HepG2 (cell line): ENCODE measurements at regions not wholly inside any gene's neighbourhood (a gene's known extent, or its start where the extent isn't known, plus 50 kb on each side); places are given as distances from the start of the nearest gene placed in this dataset.

Experiments
- ATAC-seq: fragments of 200-7000 bp; cut with Tn5 transposase; 3 replicates; pipeline ENCODE4 v1.9.1; 2020; ENCODE audit warnings: mild to moderate bottlenecking, moderate library complexity
- BruUV-seq: library from RNA; stranded (reverse); fragments of 400-500 nt; replicated peaks from 2 replicates; lab custom pipeline; 2021; lab: Mats Ljungman, UMichigan
- CTCF ChIA-PET: fragments of 300-600 bp; formaldehyde crosslinking; extraction: SDS; loops from one replicate; lab custom pipeline; 2021; ENCODE audit warnings: low total read pairs, inconsistent platforms, low intra/inter-chr PET ratio; lab: Yijun Ruan, JAX
- POLR2A ChIA-PET: fragments of 350-600 bp; sonication (Branson Sonifier 250); formaldehyde crosslinking; loops from one replicate; lab custom pipeline; 2020; ENCODE audit warnings: antibody characterized with exemption, inconsistent platforms; lab: Yijun Ruan, JAX
- DNase-seq: peaks from one replicate; pipeline ENCODE4 v3.0.0-alpha.2; 2015; ENCODE audit warnings: low spot score
- FAIRE-seq: peaks from 3 replicates; lab custom pipeline; 2011; peaks lifted over from hg19 to GRCh38; lab: Jason Lieb, UNC
- H2AFZ ChIP-seq: one replicate; pipeline ENCODE4 v1.6.1; 2011; ENCODE audit warnings: low read length, inconsistent platforms
- H3K27ac ChIP-seq: fragments of 300-600 bp; 3 replicates; pipeline ENCODE4 v1.8.0; 2011; ENCODE audit warnings: mixed run types, mild to moderate bottlenecking, mixed read lengths, low read length, inconsistent platforms; ENCODE audit not compliant: insufficient read depth; ENCODE audit errors: extremely low read length
- H3K27me3 ChIP-seq, 2 experiments: fragments of 200-600 bp in 1 of 2; 2 replicates in 1 of 2; 3 replicates in 1 of 2; pipeline versions ENCODE4 v1.6.0 to v1.8.0; 2011; ENCODE audit warnings: low read length in 2 of 2, mild to moderate bottlenecking in 2 of 2, moderate library complexity in 2 of 2, inconsistent platforms in 1 of 2; ENCODE audit not compliant: insufficient read depth in 2 of 2, control insufficient read depth in 1 of 2
- H3K36me3 ChIP-seq, 2 experiments: fragments of 200-600 bp in 1 of 2; replicated peaks in 1 of 2; 2 replicates in 1 of 2; 3 replicates in 1 of 2; pipeline versions ENCODE4 v1.5.1 to v1.8.0; 2011; ENCODE audit warnings: low read length in 2 of 2, inconsistent platforms in 1 of 2; ENCODE audit not compliant: insufficient read depth in 2 of 2, control insufficient read depth in 1 of 2
- H3K4me1 ChIP-seq: 2 replicates; pipeline ENCODE4 v1.5.1; 2012; ENCODE audit warnings: low read length, inconsistent platforms; ENCODE audit not compliant: insufficient read depth
- H3K4me2 ChIP-seq: 2 replicates; pipeline ENCODE4 v1.6.0; 2011; ENCODE audit warnings: low read depth, low read length, inconsistent platforms
- H3K4me3 ChIP-seq, 3 experiments: fragments of 200-600 bp in 1 of 3; sonication (generic), shearing (Covaris generic) in 1 of 3; replicated peaks in 1 of 3; 2 replicates each; pipeline ENCODE4 v1.5.1; 2011 to 2016; ENCODE audit warnings: low read length in 3 of 3, inconsistent platforms in 2 of 3, low read depth in 2 of 3, mild to moderate bottlenecking in 2 of 3, control low read depth in 1 of 3, mixed read lengths in 1 of 3; ENCODE audit not compliant: insufficient read depth in 1 of 3
- H3K79me2 ChIP-seq: one replicate; pipeline ENCODE4 v1.6.1; 2011; ENCODE audit warnings: low read length, inconsistent platforms; ENCODE audit not compliant: insufficient read depth
- H3K9ac ChIP-seq: 2 replicates; pipeline ENCODE4 v1.6.0; 2011; ENCODE audit warnings: mild to moderate bottlenecking, low read depth, low read length, inconsistent platforms; ENCODE audit not compliant: insufficient read depth
- H3K9me3 ChIP-seq: 2 replicates; pipeline ENCODE4 v1.5.1; 2012; ENCODE audit warnings: mild to moderate bottlenecking, low read length
- H4K20me1 ChIP-seq: 2 replicates; pipeline ENCODE4 v1.6.0; 2011; ENCODE audit warnings: inconsistent platforms, mild to moderate bottlenecking, low read length, moderate library complexity; ENCODE audit not compliant: insufficient read depth
- ARNT ChIP-seq: fragments of 450-650 bp; IDR thresholded peaks from 2 replicates; pipeline ENCODE4 v1.6.1; 2017
- CEBPB ChIP-seq: IDR thresholded peaks from 2 replicates; pipeline ENCODE4 v1.6.1; 2011; ENCODE audit warnings: low read depth, low read length, improper control_type of control experiment, borderline replicate concordance
- CEBPG ChIP-seq: IDR thresholded peaks from 2 replicates; pipeline ENCODE4 v1.6.1; 2016
- DRAP1 ChIP-seq: IDR thresholded peaks from 2 replicates; pipeline ENCODE4 v1.6.1; 2016; ENCODE audit warnings: missing genetic modification reagents, missing compliant biosample characterization
- FUBP1 ChIP-seq: sonication (generic); formaldehyde crosslinking; IDR thresholded peaks from 2 replicates; pipeline ENCODE4 v1.5.1; 2020; ENCODE audit warnings: missing genetic modification reagents, mild to moderate bottlenecking, borderline replicate concordance
- GATAD1 ChIP-seq: IDR thresholded peaks from 2 replicates; pipeline ENCODE4 v1.6.1; 2016; ENCODE audit warnings: missing genetic modification reagents, missing compliant biosample characterization
- HDAC2 ChIP-seq: sonication (generic); formaldehyde crosslinking; IDR thresholded peaks from 2 replicates; pipeline ENCODE4 v1.4.0; 2020; ENCODE audit warnings: missing genetic modification reagents
- HNF4A ChIP-seq: sonication (generic); formaldehyde crosslinking; IDR thresholded peaks from 2 replicates; pipeline ENCODE4 v1.4.0; 2020; ENCODE audit warnings: missing genetic modification reagents
- KDM5B ChIP-seq: sonication (generic); formaldehyde crosslinking; IDR thresholded peaks from 2 replicates; pipeline ENCODE4 v1.4.0; 2020; ENCODE audit warnings: missing genetic modification reagents, mild to moderate bottlenecking, borderline replicate concordance
- KLF6 ChIP-seq: IDR thresholded peaks from 2 replicates; pipeline ENCODE4 v1.8.0; 2016; ENCODE audit warnings: missing biosample characterization, missing genetic modification reagents
- RELA ChIP-seq: sonication (generic); formaldehyde crosslinking; IDR thresholded peaks from 2 replicates; pipeline ENCODE4 v1.4.0; 2020; ENCODE audit warnings: missing genetic modification reagents
- SRF ChIP-seq: IDR thresholded peaks from 2 replicates; pipeline ENCODE4 v1.6.1; 2011; ENCODE audit warnings: mild to moderate bottlenecking, low read depth, low read length, moderate library complexity
- ZNF747 ChIP-seq: sonication (generic); formaldehyde crosslinking; IDR thresholded peaks from 2 replicates; pipeline ENCODE4 v1.8.1; 2023; ENCODE audit warnings: missing genetic modification reagents, mild to moderate bottlenecking, borderline replicate concordance
- WGBS: methylation state at CpG from one replicate; pipeline ENCODE4 v1.1.6; 2017; ENCODE audit warnings: low lambda C conversion rate; 5-methylcytosine and 5-hydroxymethylcytosine counted together
- in situ Hi-C: cut with HindIII; loops from 2 replicates; pipeline ENCODE4 v1.10.0; 2017; ENCODE audit warnings: low pct_unique_long_range_greater_than_20kb; ENCODE audit not compliant: extremely low pct_ligation_motif_present
- intact Hi-C: fragments of 100-400 bp; cut with micrococcal nuclease; formaldehyde crosslinking; loops from one replicate; pipeline ENCODE4 v1.10.0; 2022; ENCODE audit not compliant: unreplicated experiment
- TF ChIP-seq, protein P1 (sequence below): sonication (generic); formaldehyde crosslinking; IDR thresholded peaks from 2 replicates; pipeline ENCODE4 v1.4.0; 2020; ENCODE audit warnings: missing genetic modification reagents
- TF ChIP-seq, protein P2 (sequence below): sonication (generic); formaldehyde crosslinking; IDR thresholded peaks from 2 replicates; pipeline ENCODE4 v1.5.1; 2020; ENCODE audit warnings: missing genetic modification reagents, mild to moderate bottlenecking, borderline replicate concordance
- TF ChIP-seq, protein P3 (sequence below): sonication (generic); formaldehyde crosslinking; IDR thresholded peaks from 2 replicates; pipeline ENCODE4 v1.5.1; 2020; ENCODE audit warnings: mild to moderate bottlenecking, moderate library complexity, missing genetic modification reagents
- TF ChIP-seq, protein P4 (sequence below): sonication (generic); formaldehyde crosslinking; IDR thresholded peaks from 2 replicates; pipeline ENCODE4 v1.8.1; 2022; ENCODE audit warnings: mild to moderate bottlenecking, missing genetic modification reagents

- WGBS = 58% methylated on average over 8 of the region's 8 CpGs
- H3K4me3 ChIP-seq = peak overlapping the region; percentile 23 to 64 (median 39); a peak in 5 of 6 replicates
- no TSS peak for BruUV-seq
- in situ Hi-C loops (no loop called here), intact Hi-C loops (no loop called here)
- ChIA-PET CTCF (interaction anchor here (2.1 kb wide), 2 partner anchors 79 to 193 kb away, joined by 10 to 20 read pairs; no protein-coding TSS in a partner anchor), POLR2A (no interaction called here)
- peak overlapping the region; percentile 62 for H2AFZ ChIP-seq
- H3K27ac ChIP-seq = no peak overlapping the region
- H3K4me1 ChIP-seq = peaks cover 13% of the 10 kb centered on the region
- H3K79me2 ChIP-seq = no peaks in the 10 kb centered on the region
- H3K36me3 ChIP-seq = no peaks in the 10 kb centered on the region
- FAIRE-seq (no peak), DNase-seq (no peak), ATAC-seq (peak; percentile 8; the same call in 1 of the 3 replicates)
- no peaks in the 10 kb centered on the region for H4K20me1 ChIP-seq
- H3K9ac ChIP-seq = peak overlapping the region; percentile 2; the same call in 1 of the 2 replicates
- no peaks in the 10 kb centered on the region for H3K9me3 ChIP-seq
- H3K4me2 ChIP-seq = peak overlapping the region; percentile 82
- H3K27me3 ChIP-seq = peaks cover 1 to 22% of the 10 kb centered on the region in 2 experiments; a peak in 4 of 5 replicates
- TF ChIP-seq CEBPG (CRISPR knock-in tag) = peak; percentile 35; the same call in 1 of the 2 replicates
- TF ChIP-seq CEBPB = peak; percentile 89
- TF ChIP-seq, protein P1, sequence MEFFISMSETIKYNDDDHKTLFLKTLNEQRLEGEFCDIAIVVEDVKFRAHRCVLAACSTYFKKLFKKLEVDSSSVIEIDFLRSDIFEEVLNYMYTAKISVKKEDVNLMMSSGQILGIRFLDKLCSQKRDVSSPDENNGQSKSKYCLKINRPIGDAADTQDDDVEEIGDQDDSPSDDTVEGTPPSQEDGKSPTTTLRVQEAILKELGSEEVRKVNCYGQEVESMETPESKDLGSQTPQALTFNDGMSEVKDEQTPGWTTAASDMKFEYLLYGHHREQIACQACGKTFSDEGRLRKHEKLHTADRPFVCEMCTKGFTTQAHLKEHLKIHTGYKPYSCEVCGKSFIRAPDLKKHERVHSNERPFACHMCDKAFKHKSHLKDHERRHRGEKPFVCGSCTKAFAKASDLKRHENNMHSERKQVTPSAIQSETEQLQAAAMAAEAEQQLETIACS (CRISPR knock-in tag) = no peak
- TF ChIP-seq ZNF747 (CRISPR knock-in tag) = 0 out of 2 replicates have a peak, but pooled peaks have one; percentile 4
- TF ChIP-seq KLF6 (CRISPR knock-in tag) = no peak; the same call in 1 of the 2 replicates
- TF ChIP-seq SRF = no peak
- TF ChIP-seq HNF4A (CRISPR knock-in tag) = no peak
- TF ChIP-seq, protein P2, sequence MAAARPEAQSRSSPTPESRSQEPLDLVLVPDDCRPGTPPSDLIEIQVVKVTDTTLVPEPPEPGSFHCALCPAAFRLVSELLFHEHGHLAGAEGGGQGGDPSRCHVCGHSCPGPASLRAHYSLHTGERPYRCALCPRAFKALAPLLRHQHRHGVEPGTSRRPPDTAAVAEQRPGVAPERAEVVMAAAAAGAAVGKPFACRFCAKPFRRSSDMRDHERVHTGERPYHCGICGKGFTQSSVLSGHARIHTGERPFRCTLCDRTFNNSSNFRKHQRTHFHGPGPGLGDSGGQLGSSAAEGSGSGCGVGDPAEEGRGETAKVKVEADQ (CRISPR knock-in tag) = no peak
- no peak for TF ChIP-seq KDM5B (CRISPR knock-in tag)
- TF ChIP-seq, protein P3, sequence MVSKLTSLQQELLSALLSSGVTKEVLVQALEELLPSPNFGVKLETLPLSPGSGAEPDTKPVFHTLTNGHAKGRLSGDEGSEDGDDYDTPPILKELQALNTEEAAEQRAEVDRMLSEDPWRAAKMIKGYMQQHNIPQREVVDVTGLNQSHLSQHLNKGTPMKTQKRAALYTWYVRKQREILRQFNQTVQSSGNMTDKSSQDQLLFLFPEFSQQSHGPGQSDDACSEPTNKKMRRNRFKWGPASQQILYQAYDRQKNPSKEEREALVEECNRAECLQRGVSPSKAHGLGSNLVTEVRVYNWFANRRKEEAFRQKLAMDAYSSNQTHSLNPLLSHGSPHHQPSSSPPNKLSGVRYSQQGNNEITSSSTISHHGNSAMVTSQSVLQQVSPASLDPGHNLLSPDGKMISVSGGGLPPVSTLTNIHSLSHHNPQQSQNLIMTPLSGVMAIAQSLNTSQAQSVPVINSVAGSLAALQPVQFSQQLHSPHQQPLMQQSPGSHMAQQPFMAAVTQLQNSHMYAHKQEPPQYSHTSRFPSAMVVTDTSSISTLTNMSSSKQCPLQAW (CRISPR knock-in tag) = no peak
- TF ChIP-seq HDAC2 = no peak
- TF ChIP-seq GATAD1 (CRISPR knock-in tag) = no peak
- no peak for TF ChIP-seq RELA (CRISPR knock-in tag)
- no peak for TF ChIP-seq FUBP1 (CRISPR knock-in tag)
- TF ChIP-seq ARNT = no peak
- TF ChIP-seq, protein P4, sequence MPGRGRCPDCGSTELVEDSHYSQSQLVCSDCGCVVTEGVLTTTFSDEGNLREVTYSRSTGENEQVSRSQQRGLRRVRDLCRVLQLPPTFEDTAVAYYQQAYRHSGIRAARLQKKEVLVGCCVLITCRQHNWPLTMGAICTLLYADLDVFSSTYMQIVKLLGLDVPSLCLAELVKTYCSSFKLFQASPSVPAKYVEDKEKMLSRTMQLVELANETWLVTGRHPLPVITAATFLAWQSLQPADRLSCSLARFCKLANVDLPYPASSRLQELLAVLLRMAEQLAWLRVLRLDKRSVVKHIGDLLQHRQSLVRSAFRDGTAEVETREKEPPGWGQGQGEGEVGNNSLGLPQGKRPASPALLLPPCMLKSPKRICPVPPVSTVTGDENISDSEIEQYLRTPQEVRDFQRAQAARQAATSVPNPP (CRISPR knock-in tag) = 0 out of 2 replicates have a peak, but pooled peaks have one; percentile 5
- no peak for TF ChIP-seq DRAP1 (CRISPR knock-in tag)
These were observed 50.6 kb upstream of the RNF182 start for GRCh38 chr6:13874191-13874549.
